Heart right ventricle (tissue), 16 donors: ENCODE measurements at regions not wholly inside any gene's neighbourhood (a gene's known extent, or its start where the extent isn't known, plus 50 kb on each side); places are given as distances from the start of the nearest gene placed in this dataset.
A peak's percentile ranks its signal among the peaks of the same experiment; 100 is the strongest.

ENCODE experiments used
- ATAC-seq, 8 donors: fragments of 200-7000 bp; cut with Tn5 transposase; one replicate each; pipeline ENCODE4 v1.9.1; 2020; ENCODE audit warnings: mild to moderate bottlenecking in 8 of 8, moderate library complexity in 8 of 8, moderate number of reproducible peaks in 1 of 8
- DNase-seq, 2 donors: peaks; one replicate each; pipeline ENCODE4 v3.0.0-alpha.2; 2020
- H3K27ac ChIP-seq, 10 donors: fragments of 200-600 bp; sonication (generic) in 2 of 10; one replicate each; pipeline versions ENCODE4 v1.5.0 to v1.8.0; 2020 to 2022; ENCODE audit warnings: mild to moderate bottlenecking in 3 of 10
- H3K27me3 ChIP-seq, 7 donors: fragments of 200-600 bp; one replicate each; pipeline ENCODE4 v1.8.0; 2021 to 2022; ENCODE audit warnings: mild to moderate bottlenecking in 2 of 7
- H3K36me3 ChIP-seq, 9 donors: fragments of 200-600 bp; sonication (generic) in 1 of 9; one replicate each; pipeline versions ENCODE4 v1.5.0 to v1.8.0; 2020 to 2022; ENCODE audit warnings: mild to moderate bottlenecking in 2 of 9
- H3K4me1 ChIP-seq, 9 donors: fragments of 200-600 bp; sonication (generic) in 1 of 9; one replicate each; pipeline versions ENCODE4 v1.5.0 to v1.8.0; 2020 to 2022; ENCODE audit warnings: mild to moderate bottlenecking in 4 of 9
- H3K4me3 ChIP-seq, 10 donors: fragments of 200-600 bp; sonication (generic) in 2 of 10; one replicate each; pipeline versions ENCODE4 v1.5.0 to v1.8.0; 2020 to 2022; ENCODE audit warnings: mild to moderate bottlenecking in 7 of 10, moderate library complexity in 2 of 10
- H3K9me3 ChIP-seq, 11 donors: fragments of 200-600 bp in 10 of 11; sonication (generic) in 2 of 11; one replicate each; pipeline versions ENCODE4 v1.5.0 to v1.8.0; 2013 to 2022; ENCODE audit warnings: mild to moderate bottlenecking in 2 of 11, control low read depth in 1 of 11, moderate library complexity in 1 of 11
- WGBS, 2 donors: extraction: QIAGEN DNeasy Blood & Tissue Kit; methylation state at CpG; one replicate each; pipeline ENCODE4 v1.1.7; 2013; ENCODE audit warnings: inconsistent platforms in 1 of 2; 5-methylcytosine and 5-hydroxymethylcytosine counted together
- intact Hi-C, 10 donors: fragments of 100-400 bp; cut with DNase I; formaldehyde crosslinking; loops; one replicate each; pipeline versions ENCODE4 v1.11.1 to v1.14.2; 2022
- TF ChIP-seq, protein P1 (sequence below), 9 donors: fragments of 200-600 bp; sonication (generic) in 2 of 9; IDR thresholded peaks; one replicate each; pipeline versions ENCODE4 v1.5.0 to v1.8.0; 2021 to 2022; ENCODE audit warnings: antibody characterized with exemption in 9 of 9, mild to moderate bottlenecking in 5 of 9, moderate library complexity in 1 of 9
- donor health status: Arrhythmogenic right ventricular cardiomyopathy.
- donor health status: ischemic (EF 13 %, LVEDD 7.1; RV severe dilation, severe dysfunction).
- donor health status: healthy with polysubstance abuse.
- donor health status: DM: no; HTN: yes; CAD: no.
- donor health status: DM: no; HTN: no; CAD: no.
- donor health status: ischemic (EF 25% LVEDD 6.9; RV normal size, moderate dysfunction).
- donor health status: ischemic (EF 25% LVEDD 5.7; RV mildly dilated, moderate dysfunction).
- donor health status: healthy.
- donor health status: DM: yes; HTN: yes; CAD: no.
- donor health status: Ischemic cardiomyopathy.
- donor health status: ischemic (EF 35%, LVEDD 5.7; RV mildly dilated, moderate dysfunction).
- donor health status: nonischemic (EF 11% LVEDD 7.7; RV severe dilation, severe dysfunction).
- donor health status: DM: yes; HTN: yes; CAD: no.
- donor health status: PGD.
- donor health status: ischemic (EF 29% LVEDD 5.4; RV normal size, mild dysfunction).
- donor health status: nonischemic (EF 23%, LVEDD 6.1; RV moderate dilation, normal function).

DNA sequence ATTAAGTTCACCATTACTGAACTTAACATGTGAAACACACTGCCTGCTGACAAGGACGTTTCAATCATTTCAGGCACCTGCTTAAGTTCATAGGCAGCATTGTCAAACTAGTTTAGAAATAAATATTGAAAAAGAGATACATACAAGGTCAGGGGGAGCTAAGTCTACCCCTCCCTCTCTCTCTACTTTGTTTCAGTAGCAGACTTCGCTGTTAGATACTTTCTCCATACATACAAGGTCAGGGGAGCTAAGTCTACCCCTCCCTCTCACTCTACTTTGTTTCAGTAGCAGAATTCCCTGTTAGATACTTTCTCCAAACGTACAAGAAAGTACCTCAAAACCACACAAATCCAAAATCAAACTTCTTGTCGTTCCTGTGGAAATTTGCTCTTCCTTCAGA is 387.4 kb upstream of the PDE4D start:
- no peaks in the 10 kb centered on the region for H3K36me3 ChIP-seq
- ATAC-seq: no peak
- H3K4me1 ChIP-seq: peaks cover 0 to 10% (median 0%) of the 10 kb centered on the region in 9 donors
- H3K27me3 ChIP-seq: no peaks in the 10 kb centered on the region
- no peak overlapping the region for H3K27ac ChIP-seq
- TF ChIP-seq, protein P1, sequence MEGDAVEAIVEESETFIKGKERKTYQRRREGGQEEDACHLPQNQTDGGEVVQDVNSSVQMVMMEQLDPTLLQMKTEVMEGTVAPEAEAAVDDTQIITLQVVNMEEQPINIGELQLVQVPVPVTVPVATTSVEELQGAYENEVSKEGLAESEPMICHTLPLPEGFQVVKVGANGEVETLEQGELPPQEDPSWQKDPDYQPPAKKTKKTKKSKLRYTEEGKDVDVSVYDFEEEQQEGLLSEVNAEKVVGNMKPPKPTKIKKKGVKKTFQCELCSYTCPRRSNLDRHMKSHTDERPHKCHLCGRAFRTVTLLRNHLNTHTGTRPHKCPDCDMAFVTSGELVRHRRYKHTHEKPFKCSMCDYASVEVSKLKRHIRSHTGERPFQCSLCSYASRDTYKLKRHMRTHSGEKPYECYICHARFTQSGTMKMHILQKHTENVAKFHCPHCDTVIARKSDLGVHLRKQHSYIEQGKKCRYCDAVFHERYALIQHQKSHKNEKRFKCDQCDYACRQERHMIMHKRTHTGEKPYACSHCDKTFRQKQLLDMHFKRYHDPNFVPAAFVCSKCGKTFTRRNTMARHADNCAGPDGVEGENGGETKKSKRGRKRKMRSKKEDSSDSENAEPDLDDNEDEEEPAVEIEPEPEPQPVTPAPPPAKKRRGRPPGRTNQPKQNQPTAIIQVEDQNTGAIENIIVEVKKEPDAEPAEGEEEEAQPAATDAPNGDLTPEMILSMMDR (IDR thresholded peaks at IDR 0.05): no peak
- WGBS, 2 donors: 68 to 73% methylated on average over 4 of the region's 4 CpGs
- no peak for DNase-seq
- H3K9me3 ChIP-seq: no peaks in the 10 kb centered on the region
- intact Hi-C loops: loop anchor here in 1 of 10 donors (10.0 kb wide), 1 partner anchor 466 kb away; no protein-coding TSS in a partner anchor
- H3K4me3 ChIP-seq: no peak overlapping the region

DNA sequence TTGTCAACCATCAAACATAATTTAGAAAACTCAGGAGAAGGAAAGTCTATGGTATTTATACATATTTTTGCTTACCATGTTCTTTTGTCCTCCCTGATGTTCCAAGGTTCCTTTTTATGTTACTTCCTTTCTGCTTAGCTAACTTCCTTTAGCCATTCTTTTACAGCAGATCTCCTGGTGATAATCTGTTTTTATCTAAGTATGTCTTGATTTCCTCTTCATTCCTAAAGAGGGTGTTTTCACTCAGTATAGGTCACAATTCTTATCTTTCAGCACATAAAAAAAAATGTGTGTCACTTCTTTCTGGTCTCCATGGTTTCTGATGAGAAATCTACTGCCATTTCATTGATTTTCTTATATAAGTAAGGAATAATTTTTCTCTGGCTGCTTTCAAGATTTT is 384.4 kb upstream of the PDE4D start:
- TF ChIP-seq, protein P1 (IDR thresholded peaks at IDR 0.05): no peak
- no peak for DNase-seq
- intact Hi-C loops: no loop called here
- Histone ChIP-seq H3K36me3 (no peaks in the 10 kb centered on the region), H3K4me3 (no peak overlapping the region), H3K27ac (peak overlapping the region in 1 of 10 donors; percentile 4), H3K27me3 (no peaks in the 10 kb centered on the region), H3K9me3 (no peaks in the 10 kb centered on the region), H3K4me1 (peaks cover 0 to 10% (median 0%) of the 10 kb centered on the region in 9 donors)
- no peak for ATAC-seq

DNA sequence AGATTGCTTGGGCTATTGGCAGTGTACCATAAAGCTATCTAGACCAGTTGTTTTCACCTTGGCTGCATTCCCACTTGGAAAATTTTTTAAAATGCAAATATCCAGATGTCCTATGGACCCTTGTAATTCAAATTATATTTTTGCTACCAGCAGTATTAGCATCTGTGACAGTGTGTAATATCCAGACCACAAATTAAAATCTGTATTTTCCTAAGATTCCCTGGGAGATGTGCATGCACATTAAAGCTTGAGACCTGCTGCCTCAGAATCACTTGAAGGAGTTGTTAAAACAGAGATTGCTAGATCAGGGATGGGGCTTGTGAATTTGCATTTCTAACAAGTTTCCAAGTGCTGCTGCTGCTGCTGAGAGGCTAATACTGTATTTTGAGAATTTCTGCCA is 381.2 kb upstream of the PDE4D start:
- H3K27ac ChIP-seq: no peak overlapping the region
- DNase-seq (no peak), ATAC-seq (no peak)
- intact Hi-C loops: no loop called here
- peaks cover 0 to 10% (median 0%) of the 10 kb centered on the region in 9 donors for H3K4me1 ChIP-seq
- no peaks in the 10 kb centered on the region for H3K27me3 ChIP-seq
- TF ChIP-seq, protein P1 (IDR thresholded peaks at IDR 0.05): no peak
- no peak overlapping the region for H3K4me3 ChIP-seq
- H3K9me3 ChIP-seq: no peaks in the 10 kb centered on the region
- no peaks in the 10 kb centered on the region for H3K36me3 ChIP-seq

DNA sequence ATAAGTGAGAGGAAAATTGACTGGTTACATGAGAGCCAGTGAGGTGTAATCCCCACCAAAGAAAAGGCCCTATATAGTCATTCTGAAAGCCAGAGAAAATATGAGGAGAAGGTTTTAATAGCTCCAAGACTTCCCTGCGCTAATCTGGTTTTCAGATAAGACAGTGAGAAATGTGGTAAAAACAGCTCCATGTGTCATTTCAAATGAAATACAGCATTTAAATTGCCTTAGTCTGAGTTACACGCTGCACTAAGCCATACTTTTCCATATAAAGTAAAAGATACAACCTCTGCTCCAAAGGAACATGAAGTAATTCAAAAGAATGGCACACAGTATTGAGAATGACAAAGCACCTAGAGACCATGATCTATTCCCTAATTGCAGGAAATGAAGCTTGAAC is 378.0 kb upstream of the PDE4D start:
- Histone ChIP-seq H3K4me3 (no peak overlapping the region), H3K27me3 (no peaks in the 10 kb centered on the region), H3K36me3 (no peaks in the 10 kb centered on the region), H3K27ac (no peak overlapping the region), H3K9me3 (no peaks in the 10 kb centered on the region), H3K4me1 (no peaks in the 10 kb centered on the region)
- intact Hi-C loops: no loop called here
- 60 to 67% methylated on average over 2 of the region's 2 CpGs for WGBS, 2 donors
- TF ChIP-seq, protein P1 (IDR thresholded peaks at IDR 0.05): no peak
- DNase-seq (no peak), ATAC-seq (no peak)

DNA sequence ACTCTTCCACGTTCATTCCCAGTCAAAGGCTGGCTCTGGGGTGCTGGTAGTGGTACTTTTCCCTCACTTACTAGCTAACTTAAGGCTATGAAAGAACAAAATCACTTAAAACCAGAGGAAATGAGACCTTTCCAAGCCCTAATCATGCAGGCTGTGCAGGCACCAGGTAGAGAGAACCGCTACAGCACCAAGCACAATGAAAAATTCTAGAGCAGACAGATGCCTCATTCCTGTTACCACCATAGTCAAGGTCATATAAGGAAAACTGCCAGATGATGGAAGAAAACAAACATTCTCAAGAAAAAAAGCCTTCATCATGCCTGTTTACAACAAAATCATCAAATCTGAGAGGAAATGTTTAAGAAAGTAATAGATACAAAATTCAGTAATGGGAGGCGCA is 374.4 kb upstream of the PDE4D start:
- intact Hi-C loops: no loop called here
- Histone ChIP-seq H3K27me3 (no peaks in the 10 kb centered on the region), H3K4me3 (no peak overlapping the region), H3K27ac (no peak overlapping the region), H3K36me3 (no peaks in the 10 kb centered on the region), H3K9me3 (no peaks in the 10 kb centered on the region), H3K4me1 (peaks cover 0 to 6% (median 0%) of the 10 kb centered on the region in 9 donors)
- TF ChIP-seq, protein P1 (IDR thresholded peaks at IDR 0.05): no peak
- no peak for DNase-seq
- ATAC-seq: no peak
- 80 to 82% methylated on average over 3 of the region's 3 CpGs for WGBS, 2 donors
